BJ (cell line): ENCODE measurements at regions not wholly inside any gene's neighbourhood (a gene's known extent, or its start where the extent isn't known, plus 50 kb on each side); places are given as distances from the start of the nearest gene placed in this dataset.

Source experiments
- CTCF ChIA-PET: fragments of 350-600 bp; formaldehyde crosslinking; extraction: SDS; loops from one replicate; lab custom pipeline; 2021; ENCODE audit warnings: antibody characterized with exemption, inconsistent platforms; lab: Yijun Ruan, JAX
- POLR2A ChIA-PET: fragments of 300-600 bp; sonication (Branson Sonifier 250); formaldehyde crosslinking; extraction: SDS; loops from one replicate; lab custom pipeline; 2021; ENCODE audit warnings: antibody characterized with exemption; lab: Charles Lee
- DNase-seq: peaks from one replicate; pipeline ENCODE4 v3.0.0-alpha.2; 2011; ENCODE audit warnings: low read depth
- H3K27me3 ChIP-seq: 2 replicates; pipeline ENCODE4 v1.6.0; 2011; ENCODE audit warnings: low read length; ENCODE audit not compliant: control insufficient read depth, insufficient read depth
- H3K36me3 ChIP-seq: 2 replicates; pipeline ENCODE4 v1.5.1; 2011; ENCODE audit warnings: low read length; ENCODE audit not compliant: control insufficient read depth, insufficient read depth
- H3K4me3 ChIP-seq: 2 replicates; pipeline ENCODE4 v1.5.1; 2011; ENCODE audit warnings: low read depth, mild to moderate bottlenecking, control low read depth, low read length
- CTCF ChIP-seq: IDR thresholded peaks from 2 replicates; pipeline ENCODE4 v1.5.1; 2011; ENCODE audit warnings: low read depth, mild to moderate bottlenecking, control low read depth, inconsistent platforms, low read length, moderate library complexity; ENCODE audit not compliant: insufficient read depth

GRCh38 chr1:229002037-229002436, 266.8 kb downstream of the RHOU start:
- Histone ChIP-seq H3K27me3 (peaks cover 1% of the 10 kb centered on the region; the same call in 1 of the 2 replicates), H3K4me3 (no peak overlapping the region), H3K36me3 (no peaks in the 10 kb centered on the region)
- no peak for DNase-seq
- CTCF ChIA-PET: no interaction called here
- no peak for TF ChIP-seq CTCF
- POLR2A ChIA-PET: no interaction called here

- ChIA-PET POLR2A (no interaction called here), CTCF (no interaction called here)
- DNase-seq: no peak
- Histone ChIP-seq H3K27me3 (peaks cover 1% of the 10 kb centered on the region; the same call in 1 of the 2 replicates), H3K4me3 (no peak overlapping the region), H3K36me3 (no peaks in the 10 kb centered on the region)
- TF ChIP-seq CTCF: no peak
Measured at GRCh38 chr1:229002451-229002960, 267.2 kb downstream of the RHOU start.

- Histone ChIP-seq H3K36me3 (no peaks in the 10 kb centered on the region), H3K27me3 (peaks cover 1% of the 10 kb centered on the region; the same call in 1 of the 2 replicates), H3K4me3 (no peak overlapping the region)
- CTCF ChIA-PET: interaction anchor here (0.7 to 0.9 kb wide), 2 partner anchors 22 to 100 kb away, joined by 3 read pairs; no protein-coding TSS in a partner anchor
- no peak for TF ChIP-seq CTCF
- POLR2A ChIA-PET: no interaction called here
- no peak for DNase-seq
Measured at GRCh38 chr1:229003233-229004031, 267.5 kb upstream of the RAB4A start.

GRCh38 chr1:229004066-229004833, 266.7 kb upstream of the RAB4A start:
- POLR2A ChIA-PET: no interaction called here

More at GRCh38 chr1:229004066-229004833, 266.7 kb upstream of the RAB4A start:
- DNase-seq: no peak
- CTCF ChIA-PET: interaction anchor here (0.6 to 0.9 kb wide), 2 partner anchors 12 to 99 kb away, joined by 3 read pairs; no protein-coding TSS in a partner anchor
- H3K4me3 ChIP-seq: no peak overlapping the region
- no peaks in the 10 kb centered on the region for H3K36me3 ChIP-seq
- peaks cover 1% of the 10 kb centered on the region; the same call in 1 of the 2 replicates for H3K27me3 ChIP-seq
- no peak for TF ChIP-seq CTCF
